Skeletal muscle tissue (tissue), 3 donors: ENCODE measurements at regions not wholly inside any gene's neighbourhood (a gene's known extent, or its start where the extent isn't known, plus 50 kb on each side); places are given as distances from the start of the nearest gene placed in this dataset.

ENCODE experiments used
- H3K27ac ChIP-seq: one replicate; pipeline ENCODE4 v1.7.0; 2013; ENCODE audit warnings: mild to moderate bottlenecking, low read depth, low read length, inconsistent platforms
- H3K27me3 ChIP-seq, 3 donors: one replicate each; pipeline ENCODE4 v1.7.0; 2013; ENCODE audit warnings: low read length in 3 of 3; ENCODE audit not compliant: control insufficient read depth in 3 of 3, insufficient read depth in 3 of 3
- H3K36me3 ChIP-seq, 3 donors: one replicate each; pipeline ENCODE4 v1.7.0; 2013; ENCODE audit warnings: low read length in 3 of 3; ENCODE audit not compliant: control insufficient read depth in 3 of 3, insufficient read depth in 3 of 3
- H3K4me1 ChIP-seq, 3 donors: one replicate each; pipeline ENCODE4 v1.7.0; 2013; ENCODE audit warnings: low read length in 3 of 3, mild to moderate bottlenecking in 3 of 3; ENCODE audit not compliant: control insufficient read depth in 3 of 3, insufficient read depth in 3 of 3
- H3K4me3 ChIP-seq, 3 donors: one replicate each; pipeline ENCODE4 v1.7.0; 2013; ENCODE audit warnings: low read length in 3 of 3
- H3K9ac ChIP-seq, 3 donors: one replicate each; pipeline ENCODE4 v1.7.0; 2013; ENCODE audit warnings: low read length in 3 of 3, mild to moderate bottlenecking in 3 of 3, moderate library complexity in 2 of 3, low read depth in 1 of 3
- H3K9me3 ChIP-seq, 3 donors: one replicate each; pipeline ENCODE4 v1.7.0; 2013; ENCODE audit warnings: low read length in 3 of 3; ENCODE audit not compliant: control insufficient read depth in 3 of 3
- donor health status: Osteomylitis.

DNA sequence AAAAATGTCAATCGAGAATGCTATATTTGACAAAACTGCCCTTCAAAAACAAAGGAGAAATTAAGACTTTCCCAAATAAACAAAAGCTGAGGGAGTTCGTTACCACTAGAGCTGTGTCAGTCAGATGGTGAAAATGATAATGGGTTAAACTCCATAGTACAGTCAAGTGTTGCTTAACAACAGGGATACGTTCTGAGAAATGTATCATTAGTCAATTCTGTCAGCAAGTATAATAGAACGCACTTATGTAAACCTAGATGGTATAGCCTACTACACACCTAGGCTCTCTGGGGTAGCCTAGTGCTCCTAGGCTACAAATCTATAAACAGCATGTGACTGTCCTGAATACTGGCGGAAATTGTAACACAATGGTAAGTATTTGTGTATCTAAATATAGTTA is 138.7 kb downstream of the DRD1 start:
- Histone ChIP-seq H3K9me3 (no peaks in the 10 kb centered on the region), H3K27me3 (no peaks in the 10 kb centered on the region), H3K27ac (no peak overlapping the region), H3K36me3 (no peaks in the 10 kb centered on the region), H3K4me3 (no peak overlapping the region), H3K9ac (no peak overlapping the region), H3K4me1 (no peaks in the 10 kb centered on the region)

DNA sequence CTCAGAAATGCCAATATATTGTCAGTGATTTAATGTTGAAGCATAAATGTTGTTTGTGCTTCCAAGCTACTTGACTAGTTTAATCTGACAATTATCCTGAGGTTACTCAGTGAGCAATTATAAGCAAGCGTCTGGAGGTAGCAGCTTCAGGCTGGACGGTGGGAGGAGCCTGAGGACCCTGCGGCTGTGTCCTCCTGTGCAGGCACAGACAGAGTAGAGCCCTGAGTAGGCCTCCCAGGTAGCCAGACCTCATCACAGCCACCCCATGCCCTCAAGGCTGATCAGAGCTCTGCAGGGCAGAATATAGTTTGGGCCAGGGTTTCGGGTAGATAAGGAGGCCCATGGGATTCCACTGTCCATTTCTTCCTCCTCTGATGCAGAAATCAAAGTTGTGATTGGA is 153.6 kb downstream of the DRD1 start:
- Histone ChIP-seq H3K9ac (no peak overlapping the region), H3K27me3 (no peaks in the 10 kb centered on the region), H3K9me3 (no peaks in the 10 kb centered on the region), H3K27ac (no peak overlapping the region), H3K4me3 (no peak overlapping the region), H3K36me3 (no peaks in the 10 kb centered on the region), H3K4me1 (peaks cover 0 to 5% (median 3%) of the 10 kb centered on the region in 3 donors)

DNA sequence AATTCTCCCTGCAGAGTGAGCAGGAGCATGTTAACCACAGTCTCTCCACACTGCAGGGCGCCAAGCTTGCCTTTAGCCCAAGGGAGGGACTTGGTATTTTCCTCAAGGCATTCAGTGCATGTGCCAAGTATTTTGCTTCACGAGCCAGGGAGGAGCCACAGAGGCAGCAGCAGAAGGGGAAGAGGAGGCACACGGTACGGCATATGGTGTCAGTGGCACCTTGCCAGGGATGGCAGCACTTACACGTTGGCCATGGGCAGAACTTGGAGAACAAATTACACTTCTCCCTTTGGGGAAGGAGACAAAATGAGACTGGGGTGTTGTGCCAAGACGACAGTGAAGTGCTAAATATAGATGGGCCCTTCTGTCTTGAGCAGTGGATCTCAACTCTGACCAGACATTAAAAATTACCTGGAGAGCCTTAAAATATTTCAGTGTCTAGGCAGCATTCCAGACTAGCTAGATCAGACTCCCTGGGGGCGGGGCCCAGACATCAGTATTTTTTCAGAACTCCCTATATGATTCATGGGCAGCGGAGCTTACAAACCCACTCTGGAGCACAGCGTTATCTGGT is 155.8 kb downstream of the DRD1 start:
- Histone ChIP-seq H3K9ac (no peak overlapping the region), H3K36me3 (no peaks in the 10 kb centered on the region), H3K4me3 (no peak overlapping the region), H3K27me3 (no peaks in the 10 kb centered on the region), H3K27ac (no peak overlapping the region), H3K9me3 (no peaks in the 10 kb centered on the region), H3K4me1 (peaks cover 0 to 5% (median 3%) of the 10 kb centered on the region in 3 donors)

DNA sequence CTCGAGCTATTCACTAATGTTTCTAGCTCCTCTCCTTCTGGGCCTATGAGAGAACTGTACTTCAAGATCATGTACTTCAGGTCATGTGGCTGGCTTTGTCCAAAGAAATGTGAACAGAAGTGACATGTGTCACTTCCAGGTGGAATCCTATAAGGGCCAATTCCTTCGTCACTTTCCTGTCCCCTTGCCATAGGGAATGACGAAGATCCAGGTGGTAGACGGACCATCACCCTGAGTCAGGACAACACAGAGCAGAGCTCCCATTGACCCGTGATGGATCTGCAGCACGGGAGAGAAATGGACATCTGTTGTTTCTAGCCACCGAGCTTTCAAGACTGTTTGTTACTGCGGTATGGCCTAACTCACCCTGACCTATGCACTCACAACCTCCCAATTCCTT is 157.0 kb downstream of the DRD1 start:
- no peak overlapping the region for H3K4me3 ChIP-seq
- no peak overlapping the region for H3K9ac ChIP-seq
- no peaks in the 10 kb centered on the region for H3K36me3 ChIP-seq
- H3K27me3 ChIP-seq = no peaks in the 10 kb centered on the region
- no peaks in the 10 kb centered on the region for H3K9me3 ChIP-seq
- no peak overlapping the region for H3K27ac ChIP-seq
- H3K4me1 ChIP-seq = peaks cover 0 to 5% (median 3%) of the 10 kb centered on the region in 3 donors

DNA sequence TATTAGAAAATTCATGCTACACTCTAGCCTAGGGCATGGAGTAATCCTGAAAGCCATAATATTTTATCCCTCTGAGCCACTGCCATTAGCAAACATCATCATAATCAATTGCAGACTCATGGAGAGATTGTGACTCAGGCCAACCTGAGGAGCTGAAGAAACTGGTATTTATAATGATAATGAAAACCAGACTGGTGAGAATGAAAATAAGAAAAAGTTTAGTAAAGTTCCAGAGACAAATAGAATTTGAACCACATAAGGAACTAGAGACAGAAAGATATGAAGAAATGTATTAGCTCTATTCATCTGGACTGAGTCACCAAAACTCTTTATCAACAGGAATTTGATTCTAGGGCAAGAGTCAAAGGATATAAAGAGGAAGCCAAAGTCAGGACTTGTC is 158.7 kb downstream of the DRD1 start:
- H3K27ac ChIP-seq = no peak overlapping the region
- H3K36me3 ChIP-seq = no peaks in the 10 kb centered on the region
- H3K4me3 ChIP-seq = no peak overlapping the region
- no peaks in the 10 kb centered on the region for H3K9me3 ChIP-seq
- no peak overlapping the region for H3K9ac ChIP-seq
- H3K27me3 ChIP-seq = no peaks in the 10 kb centered on the region
- peaks cover 0 to 5% (median 3%) of the 10 kb centered on the region in 3 donors for H3K4me1 ChIP-seq

DNA sequence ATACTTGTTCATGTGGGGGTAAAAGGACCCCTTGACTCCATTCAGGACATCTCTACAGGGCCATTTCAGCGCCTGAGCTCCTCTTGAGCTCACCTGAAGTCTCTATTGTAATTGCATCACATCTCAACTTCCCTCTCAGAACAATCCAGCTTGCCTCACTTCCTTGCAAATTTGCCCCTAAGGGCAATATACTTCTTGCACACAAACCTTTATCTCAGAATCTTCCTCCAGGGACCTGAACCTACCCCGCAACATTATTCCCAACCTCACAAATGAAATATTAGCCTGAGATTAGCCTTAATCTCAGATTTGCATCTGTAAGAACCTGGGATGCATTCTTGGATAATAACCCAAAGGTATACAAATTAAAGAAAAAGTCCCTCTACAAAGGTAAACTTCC is 159.2 kb downstream of the DRD1 start:
- Histone ChIP-seq H3K9me3 (no peaks in the 10 kb centered on the region), H3K9ac (no peak overlapping the region), H3K4me3 (no peak overlapping the region), H3K27me3 (no peaks in the 10 kb centered on the region), H3K4me1 (peaks cover 0 to 5% (median 3%) of the 10 kb centered on the region in 3 donors), H3K36me3 (no peaks in the 10 kb centered on the region), H3K27ac (no peak overlapping the region)

DNA sequence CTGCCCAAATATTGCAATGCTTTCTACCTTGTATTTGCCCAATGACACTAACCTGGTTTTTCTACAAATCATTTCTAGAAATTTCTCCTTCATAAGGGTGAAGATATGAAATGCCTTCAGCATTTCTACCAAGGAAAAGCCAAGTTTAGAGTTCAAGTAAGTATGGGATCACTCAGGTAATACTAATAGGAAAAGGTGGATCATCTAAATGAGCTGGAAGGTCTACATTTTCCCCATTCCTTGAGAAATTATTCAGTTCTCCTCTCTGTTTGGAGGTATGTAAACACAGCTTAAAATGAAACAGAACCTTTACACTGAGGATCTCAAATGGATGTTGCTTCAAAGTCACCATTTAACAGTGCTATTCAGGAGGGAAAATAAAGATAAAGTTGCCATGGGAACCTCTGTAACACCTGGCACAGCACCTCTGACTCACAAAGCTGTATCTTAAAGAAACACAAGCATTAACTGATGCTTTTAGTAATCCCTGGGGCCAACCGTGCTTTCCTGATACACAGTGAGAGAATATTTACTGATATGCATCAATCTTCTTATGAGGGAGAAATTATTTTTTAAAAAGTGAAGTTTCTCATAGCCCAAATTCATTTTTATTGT is 161.3 kb downstream of the DRD1 start:
- no peaks in the 10 kb centered on the region for H3K36me3 ChIP-seq
- H3K9ac ChIP-seq = no peak overlapping the region
- H3K27me3 ChIP-seq = no peaks in the 10 kb centered on the region
- H3K27ac ChIP-seq = no peak overlapping the region
- H3K9me3 ChIP-seq = no peaks in the 10 kb centered on the region
- H3K4me3 ChIP-seq = no peak overlapping the region
- H3K4me1 ChIP-seq = no peaks in the 10 kb centered on the region

DNA sequence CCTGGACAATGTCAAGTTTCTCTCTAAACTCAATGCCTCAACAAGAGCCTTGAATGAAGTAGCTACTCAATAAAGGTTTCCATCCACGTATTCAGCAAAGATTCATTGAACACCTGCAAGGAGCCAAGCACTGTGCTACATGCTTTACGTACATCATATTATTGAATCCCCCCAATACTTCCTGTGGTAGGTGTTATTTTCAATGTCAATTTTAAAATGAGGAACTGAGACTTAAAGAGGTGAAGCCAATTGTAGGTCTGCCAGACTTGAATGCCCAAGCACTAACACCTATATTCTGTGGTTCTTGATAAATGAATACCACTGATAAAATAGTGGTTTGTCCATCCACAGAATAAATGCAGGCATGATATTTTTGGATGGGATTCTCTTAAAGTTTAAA is 162.3 kb downstream of the DRD1 start:
- H3K9me3 ChIP-seq = no peaks in the 10 kb centered on the region
- no peaks in the 10 kb centered on the region for H3K4me1 ChIP-seq
- no peaks in the 10 kb centered on the region for H3K36me3 ChIP-seq
- no peaks in the 10 kb centered on the region for H3K27me3 ChIP-seq
- no peak overlapping the region for H3K9ac ChIP-seq
- no peak overlapping the region for H3K4me3 ChIP-seq
- H3K27ac ChIP-seq = no peak overlapping the region

DNA sequence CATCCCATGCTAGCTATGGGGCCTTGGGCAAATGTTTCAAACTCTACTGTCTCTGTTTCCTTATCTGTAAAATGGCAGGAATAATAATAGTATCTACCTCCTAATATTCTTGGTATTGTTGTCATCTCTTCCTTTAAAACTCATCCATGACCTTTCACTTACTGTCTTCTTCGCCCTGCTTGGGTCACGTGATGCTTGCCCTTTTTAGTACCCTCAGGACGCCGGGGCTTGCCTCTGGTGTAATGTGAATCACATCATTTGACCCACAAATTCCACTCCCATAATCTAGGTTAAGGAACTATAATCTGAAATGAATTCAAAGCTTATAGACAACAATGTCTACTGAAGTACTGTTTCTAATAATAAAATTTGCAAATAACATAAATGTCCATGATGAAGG is 162.7 kb downstream of the DRD1 start:
- no peak overlapping the region for H3K27ac ChIP-seq
- no peak overlapping the region for H3K4me3 ChIP-seq
- no peak overlapping the region for H3K9ac ChIP-seq
- no peaks in the 10 kb centered on the region for H3K4me1 ChIP-seq
- no peaks in the 10 kb centered on the region for H3K27me3 ChIP-seq
- H3K9me3 ChIP-seq = no peaks in the 10 kb centered on the region
- no peaks in the 10 kb centered on the region for H3K36me3 ChIP-seq

DNA sequence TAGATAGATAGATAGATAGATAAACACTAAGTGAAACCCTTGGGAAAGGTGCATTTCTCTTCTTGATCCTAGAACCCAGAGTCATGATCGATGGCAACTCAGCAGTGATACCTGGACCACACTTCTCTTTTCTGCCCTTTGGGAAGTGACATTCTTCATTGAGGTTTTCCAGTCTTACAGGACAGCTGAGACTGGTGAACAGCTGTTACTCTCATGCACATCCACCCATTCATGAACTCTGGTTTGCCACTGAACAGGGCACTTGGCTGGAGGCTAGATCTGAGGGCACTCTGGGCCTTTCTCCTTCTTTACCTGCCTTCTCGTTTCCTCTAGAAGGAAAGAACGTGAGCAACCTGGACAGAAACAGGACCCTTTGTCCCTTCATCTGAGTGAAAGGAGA is 164.5 kb downstream of the DRD1 start:
- Histone ChIP-seq H3K27ac (no peak overlapping the region), H3K4me3 (no peak overlapping the region), H3K36me3 (no peaks in the 10 kb centered on the region), H3K4me1 (no peaks in the 10 kb centered on the region), H3K9me3 (no peaks in the 10 kb centered on the region), H3K9ac (no peak overlapping the region), H3K27me3 (no peaks in the 10 kb centered on the region)
